ENCODE measurements at regions not wholly inside any gene's neighbourhood (a gene's known extent, or its start where the extent isn't known, plus 50 kb on each side); places are given as distances from the start of the nearest gene placed in this dataset.

DNA sequence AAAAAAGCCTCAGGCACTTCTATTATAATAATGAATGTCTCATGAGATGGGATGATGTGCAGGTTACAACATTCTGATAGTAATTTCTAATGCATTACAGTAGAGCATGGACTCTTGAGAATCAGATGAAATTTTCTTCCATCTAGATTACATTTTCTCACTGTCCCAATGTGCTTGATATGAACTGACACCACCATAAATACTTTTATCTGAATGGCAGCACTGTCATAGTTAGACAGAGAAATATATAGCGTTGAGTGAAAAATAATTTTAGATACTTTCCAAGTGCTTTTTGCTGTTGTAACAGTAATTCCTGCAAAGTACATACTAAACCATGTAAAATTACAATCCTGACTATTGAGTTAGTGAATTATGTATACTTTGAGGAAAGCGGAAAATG, 630.1 kb downstream of the BRINP3 start:
- Mint-ChIP-seq H3K9me3 (peaks cover 3% of the 10 kb centered on the region), H3K27me3 (no peaks in the 10 kb centered on the region), H3K4me1 (no peaks in the 10 kb centered on the region), H3K4me3 (no peak overlapping the region), H3K27ac (no peak overlapping the region), H3K36me3 (ENCODE audit: low read depth) (no peaks in the 10 kb centered on the region)
- ChIA-PET CTCF (no interaction called here), POLR2A (no interaction called here)
- intact Hi-C loops (cut with micrococcal nuclease), result no loop called here
- DNase-seq (no peak), ATAC-seq (ENCODE audit: low read depth) (no peak)
- TF ChIP-seq, protein P1, sequence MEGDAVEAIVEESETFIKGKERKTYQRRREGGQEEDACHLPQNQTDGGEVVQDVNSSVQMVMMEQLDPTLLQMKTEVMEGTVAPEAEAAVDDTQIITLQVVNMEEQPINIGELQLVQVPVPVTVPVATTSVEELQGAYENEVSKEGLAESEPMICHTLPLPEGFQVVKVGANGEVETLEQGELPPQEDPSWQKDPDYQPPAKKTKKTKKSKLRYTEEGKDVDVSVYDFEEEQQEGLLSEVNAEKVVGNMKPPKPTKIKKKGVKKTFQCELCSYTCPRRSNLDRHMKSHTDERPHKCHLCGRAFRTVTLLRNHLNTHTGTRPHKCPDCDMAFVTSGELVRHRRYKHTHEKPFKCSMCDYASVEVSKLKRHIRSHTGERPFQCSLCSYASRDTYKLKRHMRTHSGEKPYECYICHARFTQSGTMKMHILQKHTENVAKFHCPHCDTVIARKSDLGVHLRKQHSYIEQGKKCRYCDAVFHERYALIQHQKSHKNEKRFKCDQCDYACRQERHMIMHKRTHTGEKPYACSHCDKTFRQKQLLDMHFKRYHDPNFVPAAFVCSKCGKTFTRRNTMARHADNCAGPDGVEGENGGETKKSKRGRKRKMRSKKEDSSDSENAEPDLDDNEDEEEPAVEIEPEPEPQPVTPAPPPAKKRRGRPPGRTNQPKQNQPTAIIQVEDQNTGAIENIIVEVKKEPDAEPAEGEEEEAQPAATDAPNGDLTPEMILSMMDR (IDR thresholded peaks at IDR 0.05), result no peak

- Mint-ChIP-seq H3K27me3 (no peaks in the 10 kb centered on the region), H3K36me3 (ENCODE audit: low read depth) (no peaks in the 10 kb centered on the region), H3K4me3 (no peak overlapping the region), H3K4me1 (no peaks in the 10 kb centered on the region), H3K27ac (no peak overlapping the region), H3K9me3 (peaks cover 7% of the 10 kb centered on the region)
- POLR2A ChIA-PET, result no interaction called here
- TF ChIP-seq, protein P1 (IDR thresholded peaks at IDR 0.05), result no peak
- DNase-seq, result no peak
- CTCF ChIA-PET, result no interaction called here
- intact Hi-C loops (cut with micrococcal nuclease), result no loop called here
- no peak for ATAC-seq (ENCODE audit: low read depth)
Measured at GRCh38 chr1:189851806-189852367, 625.8 kb downstream of the BRINP3 start.

GRCh38 chr1:189859385-189859977, 618.2 kb downstream of the BRINP3 start:
- TF ChIP-seq, protein P1 (IDR thresholded peaks at IDR 0.05), result no peak
- H3K27me3 Mint-ChIP-seq, result no peaks in the 10 kb centered on the region
- H3K4me1 Mint-ChIP-seq, result no peaks in the 10 kb centered on the region
- ATAC-seq (ENCODE audit: low read depth) (peak; percentile 47), DNase-seq (peak; percentile 14)
- H3K36me3 Mint-ChIP-seq (ENCODE audit: low read depth), result no peaks in the 10 kb centered on the region
- intact Hi-C loops (cut with micrococcal nuclease), result no loop called here
- peaks cover 12% of the 10 kb centered on the region for H3K9me3 Mint-ChIP-seq
- H3K4me3 Mint-ChIP-seq, result no peak overlapping the region
- ChIA-PET POLR2A (no interaction called here), CTCF (no interaction called here)
- no peak overlapping the region for H3K27ac Mint-ChIP-seq

GRCh38 chr1:189866606-189867005, 611.1 kb downstream of the BRINP3 start:
- no peak for DNase-seq
- H3K4me1 Mint-ChIP-seq, result no peaks in the 10 kb centered on the region
- no peaks in the 10 kb centered on the region for H3K27me3 Mint-ChIP-seq
- TF ChIP-seq, protein P1 (IDR thresholded peaks at IDR 0.05), result no peak
- intact Hi-C loops (cut with micrococcal nuclease), result no loop called here
- ChIA-PET CTCF (no interaction called here), POLR2A (no interaction called here)
- H3K4me3 Mint-ChIP-seq, result no peak overlapping the region
- no peak overlapping the region for H3K27ac Mint-ChIP-seq
- no peaks in the 10 kb centered on the region for H3K36me3 Mint-ChIP-seq (ENCODE audit: low read depth)
- H3K9me3 Mint-ChIP-seq, result no peaks in the 10 kb centered on the region
- ATAC-seq (ENCODE audit: low read depth), result no peak

- Mint-ChIP-seq H3K27ac (no peak overlapping the region), H3K9me3 (no peaks in the 10 kb centered on the region), H3K4me1 (no peaks in the 10 kb centered on the region), H3K4me3 (no peak overlapping the region), H3K27me3 (no peaks in the 10 kb centered on the region), H3K36me3 (ENCODE audit: low read depth) (no peaks in the 10 kb centered on the region)
- CTCF ChIA-PET, result no interaction called here
- ATAC-seq (ENCODE audit: low read depth), result no peak
- intact Hi-C loops (cut with micrococcal nuclease), result no loop called here
- TF ChIP-seq, protein P1 (IDR thresholded peaks at IDR 0.05), result no peak
- POLR2A ChIA-PET, result no interaction called here
- no peak for DNase-seq
Measured at GRCh38 chr1:189868021-189868420, 609.6 kb downstream of the BRINP3 start.

Data from activated B cell treated with CpG ODN at 0.5 μM for 24 hours (primary cell).